ENCODE measurements at regions not wholly inside any gene's neighbourhood (a gene's known extent, or its start where the extent isn't known, plus 50 kb on each side); places are given as distances from the start of the nearest gene placed in this dataset.
"Not testable (repeated sequence)": the region's sequence is repeated elsewhere in the genome, so short reads cannot be mapped to it uniquely, and the experiment has no call there.

GRCh38 chr3:27613846-27614500 is 108.2 kb downstream of the EOMES start:
- Histone ChIP-seq H3K27ac (ENCODE audit: low read length) (no peak overlapping the region), H3K9me3 (ENCODE audit: control insufficient read depth in 2 of 2, low read length in 2 of 2) (peaks cover 0 to 6% of the 10 kb centered on the region in 2 donors), H3K9ac (ENCODE audit: low read length in 2 of 2) (no peak overlapping the region), H3K4me3 (ENCODE audit: low read length in 2 of 2) (no peak overlapping the region), H3K4me1 (ENCODE audit: control insufficient read depth, insufficient read depth, low read length) (no peaks in the 10 kb centered on the region), H3K27me3 (ENCODE audit: control insufficient read depth in 1 of 2, insufficient read depth in 2 of 2, low read length in 2 of 2) (no peaks in the 10 kb centered on the region), H3K36me3 (ENCODE audit: control insufficient read depth in 2 of 2, insufficient read depth in 2 of 2, low read length in 2 of 2) (no peaks in the 10 kb centered on the region)

GRCh38 chr3:27610800-27611525 is 111.2 kb downstream of the EOMES start:
- Histone ChIP-seq H3K9ac (ENCODE audit: low read length in 2 of 2) (no peak overlapping the region), H3K27me3 (ENCODE audit: control insufficient read depth in 1 of 2, insufficient read depth in 2 of 2, low read length in 2 of 2) (no peaks in the 10 kb centered on the region), H3K4me1 (ENCODE audit: control insufficient read depth, insufficient read depth, low read length) (no peaks in the 10 kb centered on the region), H3K4me3 (ENCODE audit: low read length in 2 of 2) (no peak overlapping the region), H3K27ac (ENCODE audit: low read length) (no peak overlapping the region), H3K9me3 (ENCODE audit: control insufficient read depth in 2 of 2, low read length in 2 of 2) (peaks cover 0 to 6% of the 10 kb centered on the region in 2 donors), H3K36me3 (ENCODE audit: control insufficient read depth in 2 of 2, insufficient read depth in 2 of 2, low read length in 2 of 2) (no peaks in the 10 kb centered on the region)

- Histone ChIP-seq H3K4me1 (ENCODE audit: control insufficient read depth, insufficient read depth, low read length) (no peaks in the 10 kb centered on the region), H3K4me3 (ENCODE audit: low read length in 2 of 2) (no peak overlapping the region), H3K27ac (ENCODE audit: low read length) (no peak overlapping the region), H3K36me3 (ENCODE audit: control insufficient read depth in 2 of 2, insufficient read depth in 2 of 2, low read length in 2 of 2) (no peaks in the 10 kb centered on the region), H3K27me3 (ENCODE audit: control insufficient read depth in 1 of 2, insufficient read depth in 2 of 2, low read length in 2 of 2) (no peaks in the 10 kb centered on the region), H3K9me3 (ENCODE audit: control insufficient read depth in 2 of 2, low read length in 2 of 2) (no peaks in the 10 kb centered on the region), H3K9ac (ENCODE audit: low read length in 2 of 2) (no peak overlapping the region)
These were observed 114.8 kb downstream of the EOMES start for GRCh38 chr3:27607370-27607769.

GRCh38 chr3:27606537-27606936 is 115.6 kb downstream of the EOMES start:
- Histone ChIP-seq H3K9me3 (ENCODE audit: control insufficient read depth in 2 of 2, low read length in 2 of 2) (no peaks in the 10 kb centered on the region), H3K27me3 (ENCODE audit: control insufficient read depth in 1 of 2, insufficient read depth in 2 of 2, low read length in 2 of 2) (no peaks in the 10 kb centered on the region), H3K27ac (ENCODE audit: low read length) (no peak overlapping the region), H3K4me1 (ENCODE audit: control insufficient read depth, insufficient read depth, low read length) (no peaks in the 10 kb centered on the region), H3K36me3 (ENCODE audit: control insufficient read depth in 2 of 2, insufficient read depth in 2 of 2, low read length in 2 of 2) (no peaks in the 10 kb centered on the region), H3K9ac (ENCODE audit: low read length in 2 of 2) (no peak overlapping the region), H3K4me3 (ENCODE audit: low read length in 2 of 2) (no peak overlapping the region)

GRCh38 chr3:27601311-27601710 is 117.1 kb upstream of the SLC4A7 start:
- not testable (repeated sequence) for H3K27ac ChIP-seq (ENCODE audit: low read length); H3K4me1 ChIP-seq (ENCODE audit: control insufficient read depth, insufficient read depth, low read length); H3K36me3 ChIP-seq (ENCODE audit: control insufficient read depth in 2 of 2, insufficient read depth in 2 of 2, low read length in 2 of 2); H3K9me3 ChIP-seq (ENCODE audit: control insufficient read depth in 2 of 2, low read length in 2 of 2); H3K4me3 ChIP-seq (ENCODE audit: low read length in 2 of 2); H3K27me3 ChIP-seq (ENCODE audit: control insufficient read depth in 1 of 2, insufficient read depth in 2 of 2, low read length in 2 of 2); H3K9ac ChIP-seq (ENCODE audit: low read length in 2 of 2)

- H3K4me1 ChIP-seq (ENCODE audit: control insufficient read depth, insufficient read depth, low read length); H3K9ac ChIP-seq (ENCODE audit: low read length in 2 of 2); H3K4me3 ChIP-seq (ENCODE audit: low read length in 2 of 2); H3K27ac ChIP-seq (ENCODE audit: low read length); H3K27me3 ChIP-seq (ENCODE audit: control insufficient read depth in 1 of 2, insufficient read depth in 2 of 2, low read length in 2 of 2); H3K36me3 ChIP-seq (ENCODE audit: control insufficient read depth in 2 of 2, insufficient read depth in 2 of 2, low read length in 2 of 2); H3K9me3 ChIP-seq (ENCODE audit: control insufficient read depth in 2 of 2, low read length in 2 of 2): not testable (repeated sequence)
These were observed 115.6 kb upstream of the SLC4A7 start for GRCh38 chr3:27599741-27600140.

- Histone ChIP-seq H3K4me3 (ENCODE audit: low read length in 2 of 2) (no peak overlapping the region), H3K27ac (ENCODE audit: low read length) (no peak overlapping the region), H3K36me3 (ENCODE audit: control insufficient read depth in 2 of 2, insufficient read depth in 2 of 2, low read length in 2 of 2) (no peaks in the 10 kb centered on the region), H3K9ac (ENCODE audit: low read length in 2 of 2) (no peak overlapping the region), H3K9me3 (ENCODE audit: control insufficient read depth in 2 of 2, low read length in 2 of 2) (no peaks in the 10 kb centered on the region), H3K4me1 (ENCODE audit: control insufficient read depth, insufficient read depth, low read length) (peaks cover 5% of the 10 kb centered on the region), H3K27me3 (ENCODE audit: control insufficient read depth in 1 of 2, insufficient read depth in 2 of 2, low read length in 2 of 2) (no peaks in the 10 kb centered on the region)
These were observed 112.7 kb upstream of the SLC4A7 start for GRCh38 chr3:27596921-27597320.

GRCh38 chr3:27596334-27596841 is 112.2 kb upstream of the SLC4A7 start:
- Histone ChIP-seq H3K4me1 (ENCODE audit: control insufficient read depth, insufficient read depth, low read length) (peaks cover 5% of the 10 kb centered on the region), H3K27me3 (ENCODE audit: control insufficient read depth in 1 of 2, insufficient read depth in 2 of 2, low read length in 2 of 2) (no peaks in the 10 kb centered on the region), H3K9me3 (ENCODE audit: control insufficient read depth in 2 of 2, low read length in 2 of 2) (no peaks in the 10 kb centered on the region), H3K9ac (ENCODE audit: low read length in 2 of 2) (no peak overlapping the region), H3K4me3 (ENCODE audit: low read length in 2 of 2) (no peak overlapping the region), H3K36me3 (ENCODE audit: control insufficient read depth in 2 of 2, insufficient read depth in 2 of 2, low read length in 2 of 2) (no peaks in the 10 kb centered on the region), H3K27ac (ENCODE audit: low read length) (no peak overlapping the region)

GRCh38 chr3:27594096-27594690 is 110.0 kb upstream of the SLC4A7 start:
- Histone ChIP-seq H3K36me3 (ENCODE audit: control insufficient read depth in 2 of 2, insufficient read depth in 2 of 2, low read length in 2 of 2) (no peaks in the 10 kb centered on the region), H3K4me3 (ENCODE audit: low read length in 2 of 2) (no peak overlapping the region), H3K9me3 (ENCODE audit: control insufficient read depth in 2 of 2, low read length in 2 of 2) (no peaks in the 10 kb centered on the region), H3K4me1 (ENCODE audit: control insufficient read depth, insufficient read depth, low read length) (peaks cover 5% of the 10 kb centered on the region), H3K27ac (ENCODE audit: low read length) (no peak overlapping the region), H3K27me3 (ENCODE audit: control insufficient read depth in 1 of 2, insufficient read depth in 2 of 2, low read length in 2 of 2) (no peaks in the 10 kb centered on the region), H3K9ac (ENCODE audit: low read length in 2 of 2) (no peak overlapping the region)

- peaks cover 5% of the 10 kb centered on the region for H3K4me1 ChIP-seq (ENCODE audit: control insufficient read depth, insufficient read depth, low read length)
These were observed 109.0 kb upstream of the SLC4A7 start for GRCh38 chr3:27593173-27593572.

More at GRCh38 chr3:27593173-27593572, 109.0 kb upstream of the SLC4A7 start:
- no peaks in the 10 kb centered on the region for H3K27me3 ChIP-seq (ENCODE audit: control insufficient read depth in 1 of 2, insufficient read depth in 2 of 2, low read length in 2 of 2)
- H3K36me3 ChIP-seq (ENCODE audit: control insufficient read depth in 2 of 2, insufficient read depth in 2 of 2, low read length in 2 of 2): no peaks in the 10 kb centered on the region
- H3K9me3 ChIP-seq (ENCODE audit: control insufficient read depth in 2 of 2, low read length in 2 of 2): no peaks in the 10 kb centered on the region
- H3K9ac ChIP-seq (ENCODE audit: low read length in 2 of 2): no peak overlapping the region
- no peak overlapping the region for H3K4me3 ChIP-seq (ENCODE audit: low read length in 2 of 2)
- no peak overlapping the region for H3K27ac ChIP-seq (ENCODE audit: low read length)

Data from stomach smooth muscle (tissue), 2 donors.